ENCODE measurements at regions not wholly inside any gene's neighbourhood (a gene's known extent, or its start where the extent isn't known, plus 50 kb on each side); places are given as distances from the start of the nearest gene placed in this dataset.

DNA sequence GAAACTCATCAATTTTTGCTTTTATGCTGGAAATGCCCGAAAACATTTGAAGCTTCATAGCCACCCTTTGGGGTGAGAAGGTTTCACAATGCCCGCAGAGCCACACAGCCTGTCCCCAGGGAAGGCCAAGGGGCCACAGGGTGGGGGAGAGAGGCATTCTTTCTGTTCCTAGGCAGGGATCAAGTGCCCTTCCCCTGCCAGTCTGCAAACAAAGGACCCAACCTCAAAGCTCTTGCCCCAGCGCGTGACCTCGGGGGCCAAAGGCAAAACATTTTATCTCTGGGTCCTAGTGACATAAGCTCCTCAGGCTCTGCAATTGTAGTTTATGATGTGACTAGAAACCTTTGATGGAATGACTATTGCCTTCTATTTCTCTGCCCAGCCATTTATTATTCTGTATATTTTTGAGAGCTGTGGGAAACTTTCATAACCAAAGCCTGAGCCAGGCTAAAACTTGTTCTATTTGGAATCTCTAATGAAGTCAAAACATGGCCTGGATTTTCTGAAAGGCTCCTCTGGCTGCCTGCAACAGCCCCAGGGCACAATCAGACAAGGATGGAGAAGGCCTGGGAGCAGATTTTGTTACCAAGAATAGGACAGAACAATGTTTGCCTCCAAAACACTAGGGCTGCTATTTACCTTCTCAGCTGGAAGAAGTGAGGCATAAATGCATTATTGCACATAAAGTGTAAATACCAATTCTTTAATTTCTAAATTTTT, 137.2 kb upstream of the KCTD1 start:
- TF ChIP-seq CTCF (IDR thresholded peaks at IDR 0.05) = no peak
- TF ChIP-seq POLR2A (IDR thresholded peaks at IDR 0.05) = no peak
